RWPE1 (cell line): ENCODE measurements at regions not wholly inside any gene's neighbourhood (a gene's known extent, or its start where the extent isn't known, plus 50 kb on each side); places are given as distances from the start of the nearest gene placed in this dataset.

Source experiments
- CTCF ChIA-PET: fragments of 350-600 bp; sonication (Branson Sonifier 250); formaldehyde crosslinking; extraction: SDS; loops from one replicate; lab custom pipeline; 2021; lab: Yijun Ruan, JAX
- POLR2A ChIA-PET: fragments of 400-600 bp; formaldehyde crosslinking; extraction: SDS; loops from one replicate; lab custom pipeline; 2020; ENCODE audit warnings: antibody characterized with exemption; ENCODE audit not compliant: low non-redundant PET; lab: Yijun Ruan, JAX
- DNase-seq: peaks from one replicate; pipeline ENCODE4 v3.0.0; 2012; ENCODE audit warnings: low spot score
- H3K27ac ChIP-seq: fragments of 450-650 bp; 2 replicates; pipeline ENCODE4 v1.5.1; 2017
- TF ChIP-seq, protein P1 (sequence below): fragments of 450-650 bp; conservative IDR thresholded peaks from 2 replicates; pipeline ENCODE4 v1.5.1; 2017; ENCODE audit warnings: low read depth, mild to moderate bottlenecking

GRCh38 chr7:381211-382042 is 91.5 kb downstream of the FOXL3 start:
- TF ChIP-seq, protein P1, sequence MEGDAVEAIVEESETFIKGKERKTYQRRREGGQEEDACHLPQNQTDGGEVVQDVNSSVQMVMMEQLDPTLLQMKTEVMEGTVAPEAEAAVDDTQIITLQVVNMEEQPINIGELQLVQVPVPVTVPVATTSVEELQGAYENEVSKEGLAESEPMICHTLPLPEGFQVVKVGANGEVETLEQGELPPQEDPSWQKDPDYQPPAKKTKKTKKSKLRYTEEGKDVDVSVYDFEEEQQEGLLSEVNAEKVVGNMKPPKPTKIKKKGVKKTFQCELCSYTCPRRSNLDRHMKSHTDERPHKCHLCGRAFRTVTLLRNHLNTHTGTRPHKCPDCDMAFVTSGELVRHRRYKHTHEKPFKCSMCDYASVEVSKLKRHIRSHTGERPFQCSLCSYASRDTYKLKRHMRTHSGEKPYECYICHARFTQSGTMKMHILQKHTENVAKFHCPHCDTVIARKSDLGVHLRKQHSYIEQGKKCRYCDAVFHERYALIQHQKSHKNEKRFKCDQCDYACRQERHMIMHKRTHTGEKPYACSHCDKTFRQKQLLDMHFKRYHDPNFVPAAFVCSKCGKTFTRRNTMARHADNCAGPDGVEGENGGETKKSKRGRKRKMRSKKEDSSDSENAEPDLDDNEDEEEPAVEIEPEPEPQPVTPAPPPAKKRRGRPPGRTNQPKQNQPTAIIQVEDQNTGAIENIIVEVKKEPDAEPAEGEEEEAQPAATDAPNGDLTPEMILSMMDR = no peak
- DNase-seq = no peak
- H3K27ac ChIP-seq = peak overlapping the region; percentile 59
- ChIA-PET CTCF (no interaction called here), POLR2A (no interaction called here)

GRCh38 chr7:382043-382400 is 92.1 kb downstream of the FOXL3 start:
- H3K27ac ChIP-seq = peak overlapping the region; percentile 59
- no peak for DNase-seq
- TF ChIP-seq, protein P1 = no peak
- ChIA-PET POLR2A (no interaction called here), CTCF (no interaction called here)

DNA sequence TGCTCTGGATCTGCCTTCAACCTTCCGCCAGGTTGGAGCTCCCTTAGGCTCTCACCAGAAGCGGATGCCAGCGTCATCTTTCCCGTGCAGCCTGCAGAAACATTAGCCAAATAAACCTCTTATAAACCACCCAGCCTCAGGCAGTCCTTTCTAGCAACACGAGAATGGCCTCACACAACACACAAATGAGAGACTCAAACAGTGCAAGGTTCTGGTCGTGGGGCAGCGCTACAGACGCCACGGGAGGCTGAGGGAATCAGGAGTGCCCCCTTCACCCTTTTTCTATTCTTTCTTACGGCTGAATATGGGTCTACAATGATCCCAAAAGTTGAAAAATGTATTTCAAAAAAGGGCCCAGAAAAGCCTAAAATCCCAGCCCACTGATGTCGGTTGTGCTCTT is 96.4 kb downstream of the FOXL3 start:
- POLR2A ChIA-PET = no interaction called here
- TF ChIP-seq, protein P1 = no peak
- CTCF ChIA-PET = no interaction called here
- no peak overlapping the region for H3K27ac ChIP-seq
- no peak for DNase-seq

DNA sequence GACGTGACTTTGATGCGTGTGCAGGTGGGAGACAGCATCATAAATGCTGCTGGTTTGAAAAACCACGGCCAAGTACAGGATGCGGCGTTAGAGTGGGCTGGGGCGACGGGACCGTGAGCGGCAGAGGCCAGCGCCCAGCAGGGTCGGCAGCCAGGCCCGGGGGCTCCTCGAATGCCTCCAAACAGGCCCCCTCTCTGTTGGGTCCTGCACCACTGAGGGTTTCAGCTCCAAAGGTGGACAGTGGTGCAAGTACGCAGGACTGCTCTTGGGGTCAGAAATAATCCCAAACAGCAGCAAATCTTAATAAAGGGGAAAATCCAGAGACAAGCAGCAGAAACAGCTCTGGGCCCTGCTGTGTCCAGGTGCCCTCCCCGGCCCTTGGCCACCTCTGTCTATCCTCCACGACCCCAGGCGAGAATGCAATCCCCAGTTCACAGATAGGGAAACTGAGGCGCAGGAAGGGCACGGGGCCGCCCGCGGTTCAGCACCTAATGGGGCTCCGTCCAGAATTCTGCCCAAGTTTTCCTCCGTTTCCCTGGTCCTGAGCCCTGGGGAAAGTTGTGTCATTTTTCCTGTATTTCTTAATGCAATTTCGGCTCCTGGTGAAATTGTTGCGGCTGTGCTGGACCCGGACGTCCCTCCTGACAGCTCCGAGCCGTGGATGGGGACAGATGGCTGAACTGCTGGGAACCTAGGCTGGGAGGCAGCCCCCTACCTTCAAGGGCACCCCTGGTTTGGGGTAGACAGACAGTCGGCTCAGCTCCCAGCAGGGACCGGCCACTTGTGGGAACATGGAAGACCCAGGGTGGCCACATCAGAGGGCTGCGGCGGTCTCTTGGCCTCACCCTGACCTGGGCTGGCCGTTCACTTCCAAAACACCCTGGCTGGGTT is 97.4 kb downstream of the FOXL3 start:
- ChIA-PET CTCF (no interaction called here), POLR2A (no interaction called here)
- TF ChIP-seq, protein P1 = no peak
- no peak overlapping the region for H3K27ac ChIP-seq
- no peak for DNase-seq

DNA sequence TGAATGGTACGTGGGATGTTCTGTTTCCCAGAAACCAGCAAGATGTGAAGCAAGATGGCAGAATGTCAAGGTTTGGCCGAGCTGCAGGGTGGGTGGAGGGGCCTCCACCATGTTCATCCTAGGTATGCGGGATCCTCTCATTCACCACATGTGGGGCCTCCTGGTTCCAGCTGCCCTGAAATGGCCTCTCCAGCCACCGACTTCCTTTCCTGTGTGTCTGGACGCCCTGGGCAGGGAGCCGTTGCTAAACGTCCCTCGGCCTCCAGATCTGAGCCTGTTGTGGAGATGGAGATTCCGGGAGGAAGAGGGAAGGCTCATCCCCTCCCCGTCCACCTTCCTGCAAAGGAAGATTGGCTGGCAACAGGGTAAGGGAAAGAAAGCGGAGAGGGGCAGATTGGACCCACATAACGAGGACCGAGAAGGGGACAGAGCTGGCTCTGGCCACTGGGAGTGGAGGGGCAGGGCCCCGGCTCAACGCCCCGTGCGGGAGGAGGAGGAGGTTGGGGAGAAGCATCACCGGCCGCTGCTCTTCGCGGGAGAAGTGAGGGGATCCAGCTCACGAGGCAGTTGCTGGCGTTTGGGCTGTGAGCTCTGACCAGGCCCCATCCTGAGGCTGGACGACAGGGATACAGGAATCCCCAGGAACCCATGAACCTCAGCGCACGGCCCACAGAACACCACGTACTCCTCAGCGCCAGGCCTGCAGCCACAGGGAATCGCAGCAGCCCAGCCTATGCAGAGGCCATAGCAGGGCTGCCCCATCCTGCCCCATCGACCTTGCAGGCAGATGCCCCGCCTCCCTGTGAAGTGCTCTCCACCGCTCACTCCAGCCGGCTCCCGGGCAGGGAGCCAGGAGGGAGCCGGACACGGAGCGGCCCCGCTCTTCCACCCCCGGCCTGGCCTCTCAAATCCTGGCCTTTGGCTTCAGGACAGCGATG is 98.3 kb downstream of the FOXL3 start:
- TF ChIP-seq, protein P1 = no peak
- DNase-seq = no peak
- POLR2A ChIA-PET = no interaction called here

More for the DNA sequence above, 98.3 kb downstream of the FOXL3 start:
- CTCF ChIA-PET = no interaction called here
- H3K27ac ChIP-seq = no peak overlapping the region
